ENCODE measurements at regions not wholly inside any gene's neighbourhood (a gene's known extent, or its start where the extent isn't known, plus 50 kb on each side); places are given as distances from the start of the nearest gene placed in this dataset.
"Not testable (repeated sequence)": the region's sequence is repeated elsewhere in the genome, so short reads cannot be mapped to it uniquely, and the experiment has no call there.

- no peak for TF ChIP-seq EZH2phosphoT487 (IDR thresholded peaks at IDR 0.05; ENCODE audit: borderline replicate concordance, low read length)
- TF ChIP-seq CTCF (IDR thresholded peaks at IDR 0.05; ENCODE audit: low read depth, low read length, poor library complexity, severe bottlenecking), result no peak
- no peaks in the 10 kb centered on the region for H3K79me2 ChIP-seq (ENCODE audit: control insufficient read depth, low read length)
- no peaks in the 10 kb centered on the region for H3K36me3 ChIP-seq (ENCODE audit: control insufficient read depth, low read length)
- no peaks in the 10 kb centered on the region for H4K20me1 ChIP-seq (ENCODE audit: control insufficient read depth, insufficient read depth, low read depth, low read length)
- no peaks in the 10 kb centered on the region for H3K9me2 ChIP-seq (replicated peaks; ENCODE audit: control insufficient read depth, low read length)
- no peaks in the 10 kb centered on the region for H3F3A ChIP-seq (ENCODE audit: control insufficient read depth, insufficient read depth)
- H3K4me2 ChIP-seq (ENCODE audit: low read length), result no peak overlapping the region
- peaks cover 6% of the 10 kb centered on the region; the same call in 1 of the 2 replicates for H3K9me3 ChIP-seq (ENCODE audit: control insufficient read depth, insufficient read depth, low read length)
- H3K4me3 ChIP-seq (ENCODE audit: low read length), result no peak overlapping the region
- no peaks in the 10 kb centered on the region for H3K27me3 ChIP-seq (ENCODE audit: control insufficient read depth, low read length)
- no peak overlapping the region for H3K27ac ChIP-seq (ENCODE audit: low read depth, low read length)
- H3K4me1 ChIP-seq (ENCODE audit: control insufficient read depth, low read length), result no peaks in the 10 kb centered on the region
Observed at GRCh38 chr12:14219156-14219555, 146.3 kb upstream of the ATF7IP start.

DNA sequence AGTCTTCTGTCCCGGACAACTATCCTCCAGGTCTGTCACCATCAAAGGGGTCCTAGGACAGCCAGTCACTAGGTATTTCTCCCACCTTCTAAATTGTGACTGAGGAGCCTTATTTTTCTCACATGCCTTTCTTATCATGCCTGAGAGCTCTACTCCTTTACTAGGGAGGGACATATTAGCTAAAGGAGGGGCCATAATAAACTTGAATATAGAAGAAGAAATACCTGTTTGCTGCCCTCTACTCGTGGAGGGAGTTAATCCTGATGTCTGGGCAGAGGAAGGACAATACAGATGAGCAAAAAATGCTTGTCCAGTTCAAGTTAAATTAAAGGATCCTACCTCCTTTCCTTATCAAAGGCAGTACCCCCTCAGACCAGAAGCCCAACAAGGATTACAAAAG is 145.8 kb upstream of the ATF7IP start:
- H3K9me2 ChIP-seq (replicated peaks; ENCODE audit: control insufficient read depth, low read length); H3K4me2 ChIP-seq (ENCODE audit: low read length); H3K4me1 ChIP-seq (ENCODE audit: control insufficient read depth, low read length): not testable (repeated sequence)

DNA sequence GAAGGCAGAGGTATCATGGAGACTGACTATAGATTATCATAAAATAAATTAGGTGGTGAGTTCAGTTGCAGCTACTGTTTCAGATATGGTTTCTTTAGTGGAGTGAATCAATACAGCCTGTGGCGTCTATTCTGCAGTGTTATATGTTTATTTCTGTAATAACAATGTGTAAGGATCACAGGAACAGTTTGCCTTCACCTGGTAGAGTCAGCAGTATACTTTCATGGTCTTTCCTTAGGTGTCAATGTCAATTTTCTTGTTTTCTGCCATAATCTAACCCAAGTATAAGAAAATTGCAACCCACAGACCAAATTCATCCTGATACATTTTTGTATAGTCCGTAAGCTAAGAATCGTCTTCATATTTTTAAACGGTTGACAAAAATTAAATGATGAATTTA is 140.4 kb upstream of the ATF7IP start:
- no peak overlapping the region for H3K4me3 ChIP-seq (ENCODE audit: low read length)
- H3K27ac ChIP-seq (ENCODE audit: low read depth, low read length), result no peak overlapping the region
- peaks cover 6% of the 10 kb centered on the region; the same call in 1 of the 2 replicates for H3K9me3 ChIP-seq (ENCODE audit: control insufficient read depth, insufficient read depth, low read length)
- H3K36me3 ChIP-seq (ENCODE audit: control insufficient read depth, low read length), result no peaks in the 10 kb centered on the region
- no peaks in the 10 kb centered on the region for H4K20me1 ChIP-seq (ENCODE audit: control insufficient read depth, insufficient read depth, low read depth, low read length)
- no peaks in the 10 kb centered on the region for H3F3A ChIP-seq (ENCODE audit: control insufficient read depth, insufficient read depth)
- no peaks in the 10 kb centered on the region for H3K79me2 ChIP-seq (ENCODE audit: control insufficient read depth, low read length)
- no peaks in the 10 kb centered on the region for H3K4me1 ChIP-seq (ENCODE audit: control insufficient read depth, low read length)
- no peaks in the 10 kb centered on the region for H3K9me2 ChIP-seq (replicated peaks; ENCODE audit: control insufficient read depth, low read length)
- no peak overlapping the region for H3K4me2 ChIP-seq (ENCODE audit: low read length)
- no peak for TF ChIP-seq CTCF (IDR thresholded peaks at IDR 0.05; ENCODE audit: low read depth, low read length, poor library complexity, severe bottlenecking)
- TF ChIP-seq EZH2phosphoT487 (IDR thresholded peaks at IDR 0.05; ENCODE audit: borderline replicate concordance, low read length), result no peak
- no peaks in the 10 kb centered on the region for H3K27me3 ChIP-seq (ENCODE audit: control insufficient read depth, low read length)

More for the DNA sequence above, 145.8 kb upstream of the ATF7IP start:
- H3K36me3 ChIP-seq (ENCODE audit: control insufficient read depth, low read length); H3K9me3 ChIP-seq (ENCODE audit: control insufficient read depth, insufficient read depth, low read length); H3F3A ChIP-seq (ENCODE audit: control insufficient read depth, insufficient read depth); H3K27ac ChIP-seq (ENCODE audit: low read depth, low read length); H3K4me3 ChIP-seq (ENCODE audit: low read length); H3K79me2 ChIP-seq (ENCODE audit: control insufficient read depth, low read length); H4K20me1 ChIP-seq (ENCODE audit: control insufficient read depth, insufficient read depth, low read depth, low read length); H3K27me3 ChIP-seq (ENCODE audit: control insufficient read depth, low read length): not testable (repeated sequence)

- Histone ChIP-seq H3F3A (ENCODE audit: control insufficient read depth, insufficient read depth) (peaks cover 11% of the 10 kb centered on the region), H3K4me1 (ENCODE audit: control insufficient read depth, low read length) (peaks cover 19% of the 10 kb centered on the region)
- not testable (repeated sequence) for H3K27me3 ChIP-seq (ENCODE audit: control insufficient read depth, low read length); H3K4me2 ChIP-seq (ENCODE audit: low read length); H3K4me3 ChIP-seq (ENCODE audit: low read length); H3K9me2 ChIP-seq (replicated peaks; ENCODE audit: control insufficient read depth, low read length); H3K79me2 ChIP-seq (ENCODE audit: control insufficient read depth, low read length); H3K9me3 ChIP-seq (ENCODE audit: control insufficient read depth, insufficient read depth, low read length); H3K27ac ChIP-seq (ENCODE audit: low read depth, low read length); H4K20me1 ChIP-seq (ENCODE audit: control insufficient read depth, insufficient read depth, low read depth, low read length); H3K36me3 ChIP-seq (ENCODE audit: control insufficient read depth, low read length)
Observed at GRCh38 chr12:14235176-14235575, 130.3 kb upstream of the ATF7IP start.

- Histone ChIP-seq H3K4me1 (ENCODE audit: control insufficient read depth, low read length) (peaks cover 29% of the 10 kb centered on the region), H3F3A (ENCODE audit: control insufficient read depth, insufficient read depth) (peaks cover 13% of the 10 kb centered on the region)
- H3K9me2 ChIP-seq (replicated peaks; ENCODE audit: control insufficient read depth, low read length); H3K79me2 ChIP-seq (ENCODE audit: control insufficient read depth, low read length); H3K27me3 ChIP-seq (ENCODE audit: control insufficient read depth, low read length); H3K4me3 ChIP-seq (ENCODE audit: low read length); H3K9me3 ChIP-seq (ENCODE audit: control insufficient read depth, insufficient read depth, low read length); H4K20me1 ChIP-seq (ENCODE audit: control insufficient read depth, insufficient read depth, low read depth, low read length); H3K36me3 ChIP-seq (ENCODE audit: control insufficient read depth, low read length); H3K4me2 ChIP-seq (ENCODE audit: low read length); H3K27ac ChIP-seq (ENCODE audit: low read depth, low read length): not testable (repeated sequence)
Observed at GRCh38 chr12:14236641-14237040, 128.8 kb upstream of the ATF7IP start.

All from DOHH2 (cell line).